Choroid plexus epithelial cell (primary cell): ENCODE measurements at regions not wholly inside any gene's neighbourhood (a gene's known extent, or its start where the extent isn't known, plus 50 kb on each side); places are given as distances from the start of the nearest gene placed in this dataset.

Source experiments
- DNase-seq: peaks from one replicate; pipeline ENCODE4 v3.0.0-alpha.2; 2010; ENCODE audit warnings: low read depth
- H3K4me3 ChIP-seq: 2 replicates; pipeline ENCODE4 v1.5.1; 2011; ENCODE audit warnings: low read depth, mild to moderate bottlenecking, control low read depth, low read length, moderate library complexity
- CTCF ChIP-seq: conservative IDR thresholded peaks from 2 replicates; pipeline ENCODE4 v1.5.1; 2011; ENCODE audit warnings: low read depth, mild to moderate bottlenecking, control low read depth, inconsistent platforms, low read length, moderate library complexity

GRCh38 chr7:69476416-69476815 is 121.9 kb upstream of the AUTS2 start:
- H3K4me3 ChIP-seq: no peak overlapping the region
- no peak for TF ChIP-seq CTCF
- DNase-seq: peak; percentile 25

DNA sequence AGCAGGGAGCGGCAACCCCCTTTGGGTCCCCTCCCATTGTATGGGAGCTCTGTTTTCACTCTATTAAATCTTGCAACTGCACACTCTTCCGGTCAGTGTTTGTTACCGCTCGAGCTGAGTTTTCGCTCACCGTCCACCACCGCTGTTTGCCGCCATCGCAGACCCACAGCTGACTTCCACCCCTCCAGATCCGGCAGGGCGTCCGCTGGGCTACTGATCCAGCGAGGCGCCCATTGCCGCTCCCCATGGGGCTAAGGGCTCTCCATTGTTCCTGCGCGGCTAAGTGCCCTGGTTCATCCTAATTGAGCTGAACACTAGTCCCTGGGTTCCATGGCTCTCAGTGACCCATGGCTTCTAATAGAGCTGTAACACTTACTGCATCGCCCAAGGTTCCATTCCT is 115.6 kb upstream of the AUTS2 start:
- DNase-seq: no peak
- TF ChIP-seq CTCF: no peak
- H3K4me3 ChIP-seq: no peak overlapping the region

DNA sequence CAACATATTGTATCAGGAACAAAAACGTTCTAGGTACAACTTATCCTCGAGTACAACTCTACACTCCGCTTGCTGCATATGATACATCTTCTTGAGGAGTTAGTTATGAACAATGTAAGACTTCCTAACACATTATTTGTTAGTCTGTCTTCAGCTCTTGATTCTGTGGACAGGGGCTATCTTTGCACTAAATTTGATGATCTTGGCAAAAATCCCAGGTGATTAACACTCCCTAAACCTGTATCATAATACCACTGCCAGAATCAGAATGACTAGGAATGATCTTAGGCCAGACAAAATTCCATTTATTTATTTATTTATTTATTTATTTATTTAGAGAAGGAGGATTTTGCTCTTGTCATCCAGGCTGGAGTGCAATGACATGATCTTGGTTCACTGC is 108.7 kb upstream of the AUTS2 start:
- TF ChIP-seq CTCF: no peak
- no peak for DNase-seq
- no peak overlapping the region for H3K4me3 ChIP-seq

GRCh38 chr7:69498671-69499070 is 99.6 kb upstream of the AUTS2 start:
- H3K4me3 ChIP-seq: no peak overlapping the region
- no peak for TF ChIP-seq CTCF
- no peak for DNase-seq

- DNase-seq: no peak
- H3K4me3 ChIP-seq: no peak overlapping the region
- TF ChIP-seq CTCF: no peak
Measured at GRCh38 chr7:69502358-69502757, 95.9 kb upstream of the AUTS2 start.

GRCh38 chr7:69504733-69505420 is 93.4 kb upstream of the AUTS2 start:
- no peak for TF ChIP-seq CTCF
- no peak for DNase-seq
- H3K4me3 ChIP-seq: no peak overlapping the region

- DNase-seq: no peak
- no peak for TF ChIP-seq CTCF
- H3K4me3 ChIP-seq: no peak overlapping the region
Measured at GRCh38 chr7:69508736-69509135, 89.5 kb upstream of the AUTS2 start.
